ENCODE measurements at regions not wholly inside any gene's neighbourhood (a gene's known extent, or its start where the extent isn't known, plus 50 kb on each side); places are given as distances from the start of the nearest gene placed in this dataset.

- Histone ChIP-seq H4K20me1 (ENCODE audit: insufficient read depth, low read length, poor library complexity, severe bottlenecking) (no peaks in the 10 kb centered on the region), H3F3A (ENCODE audit: low read depth) (no peaks in the 10 kb centered on the region), H2AFZ (ENCODE audit: low read length) (no peak overlapping the region), H3K4me3 (ENCODE audit: low read length, poor library complexity, severe bottlenecking) (no peak overlapping the region), H3K27me3 (ENCODE audit: insufficient read depth, low read length, poor library complexity, severe bottlenecking) (no peaks in the 10 kb centered on the region), H3K9ac (ENCODE audit: low read depth, low read length, poor library complexity, severe bottlenecking) (no peak overlapping the region), H3K79me2 (ENCODE audit: insufficient read depth, low read length) (no peaks in the 10 kb centered on the region), H3K9me2 (replicated peaks; ENCODE audit: low read depth, low read length) (no peaks in the 10 kb centered on the region), H3K4me2 (ENCODE audit: low read depth, low read length, poor library complexity, severe bottlenecking) (no peak overlapping the region), H3K36me3 (ENCODE audit: insufficient read depth, low read length) (no peaks in the 10 kb centered on the region), H3K9me3 (ENCODE audit: insufficient read depth, low read depth, low read length) (no peaks in the 10 kb centered on the region), H3K4me1 (ENCODE audit: insufficient read depth, low read length, poor library complexity, severe bottlenecking) (no peaks in the 10 kb centered on the region)
- no peak for TF ChIP-seq CTCF (conservative IDR thresholded peaks at IDR 0.05; ENCODE audit: low read length)
Measured at GRCh38 chr9:32010322-32010721, 374.1 kb upstream of the ACO1 start.

GRCh38 chr9:32011049-32011448 is 373.4 kb upstream of the ACO1 start:
- no peaks in the 10 kb centered on the region for H3K9me3 ChIP-seq (ENCODE audit: insufficient read depth, low read depth, low read length)
- no peaks in the 10 kb centered on the region for H3F3A ChIP-seq (ENCODE audit: low read depth)
- H2AFZ ChIP-seq (ENCODE audit: low read length), result no peak overlapping the region
- no peaks in the 10 kb centered on the region for H3K36me3 ChIP-seq (ENCODE audit: insufficient read depth, low read length)
- H3K4me2 ChIP-seq (ENCODE audit: low read depth, low read length, poor library complexity, severe bottlenecking), result no peak overlapping the region
- no peaks in the 10 kb centered on the region for H4K20me1 ChIP-seq (ENCODE audit: insufficient read depth, low read length, poor library complexity, severe bottlenecking)
- H3K27me3 ChIP-seq (ENCODE audit: insufficient read depth, low read length, poor library complexity, severe bottlenecking), result no peaks in the 10 kb centered on the region
- no peaks in the 10 kb centered on the region for H3K79me2 ChIP-seq (ENCODE audit: insufficient read depth, low read length)
- H3K4me1 ChIP-seq (ENCODE audit: insufficient read depth, low read length, poor library complexity, severe bottlenecking), result no peaks in the 10 kb centered on the region
- TF ChIP-seq CTCF (conservative IDR thresholded peaks at IDR 0.05; ENCODE audit: low read length), result no peak
- no peak for TF ChIP-seq EZH2phosphoT487 (IDR thresholded peaks at IDR 0.05; ENCODE audit: borderline replicate concordance)
- H3K9ac ChIP-seq (ENCODE audit: low read depth, low read length, poor library complexity, severe bottlenecking), result no peak overlapping the region
- no peak overlapping the region for H3K4me3 ChIP-seq (ENCODE audit: low read length, poor library complexity, severe bottlenecking)
- H3K9me2 ChIP-seq (replicated peaks; ENCODE audit: low read depth, low read length), result no peaks in the 10 kb centered on the region

GRCh38 chr9:32015795-32016194 is 368.6 kb upstream of the ACO1 start:
- no peaks in the 10 kb centered on the region for H3K79me2 ChIP-seq (ENCODE audit: insufficient read depth, low read length)
- H3K9ac ChIP-seq (ENCODE audit: low read depth, low read length, poor library complexity, severe bottlenecking), result no peak overlapping the region
- no peak overlapping the region for H3K4me2 ChIP-seq (ENCODE audit: low read depth, low read length, poor library complexity, severe bottlenecking)
- H4K20me1 ChIP-seq (ENCODE audit: insufficient read depth, low read length, poor library complexity, severe bottlenecking), result no peaks in the 10 kb centered on the region
- no peaks in the 10 kb centered on the region for H3F3A ChIP-seq (ENCODE audit: low read depth)
- H3K4me3 ChIP-seq (ENCODE audit: low read length, poor library complexity, severe bottlenecking), result no peak overlapping the region
- H2AFZ ChIP-seq (ENCODE audit: low read length), result no peak overlapping the region
- H3K4me1 ChIP-seq (ENCODE audit: insufficient read depth, low read length, poor library complexity, severe bottlenecking), result no peaks in the 10 kb centered on the region
- TF ChIP-seq CTCF (conservative IDR thresholded peaks at IDR 0.05; ENCODE audit: low read length), result no peak
- no peak for TF ChIP-seq EZH2phosphoT487 (IDR thresholded peaks at IDR 0.05; ENCODE audit: borderline replicate concordance)
- H3K9me3 ChIP-seq (ENCODE audit: insufficient read depth, low read depth, low read length), result no peaks in the 10 kb centered on the region
- H3K27me3 ChIP-seq (ENCODE audit: insufficient read depth, low read length, poor library complexity, severe bottlenecking), result no peaks in the 10 kb centered on the region
- no peaks in the 10 kb centered on the region for H3K36me3 ChIP-seq (ENCODE audit: insufficient read depth, low read length)
- no peaks in the 10 kb centered on the region for H3K9me2 ChIP-seq (replicated peaks; ENCODE audit: low read depth, low read length)

Measured in Loucy (cell line).